NCI-H128 (cell line): ENCODE measurements at regions not wholly inside any gene's neighbourhood (a gene's known extent, or its start where the extent isn't known, plus 50 kb on each side); places are given as distances from the start of the nearest gene placed in this dataset.

Experiments
- DNase-seq: peaks from one replicate; lab custom pipeline; 2025; ENCODE audit not compliant: unreplicated experiment; lab: John Stamatoyannopoulos, UW

GRCh38 chr21:16169102-16169511, 439.3 kb downstream of the USP25 start:
- no peak for DNase-seq

DNA sequence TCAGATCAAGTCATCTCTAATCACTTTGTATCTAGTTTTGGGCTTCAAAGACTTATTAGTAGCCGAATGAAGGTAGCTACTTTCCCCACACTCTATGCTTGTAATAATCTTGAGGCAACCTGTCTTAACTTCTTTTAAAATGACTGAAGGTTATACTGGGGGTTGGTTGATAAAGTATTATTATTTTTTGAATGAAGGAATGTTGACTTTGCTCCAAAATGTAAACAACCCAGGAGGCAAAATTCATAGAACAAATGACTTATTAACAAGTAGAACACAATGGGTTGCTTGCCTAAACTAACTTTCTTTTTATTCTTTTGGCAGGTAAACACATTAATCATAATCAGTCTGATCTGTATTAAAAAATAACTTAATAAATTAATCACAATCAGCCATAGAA, 440.0 kb downstream of the USP25 start:
- no peak for DNase-seq

DNA sequence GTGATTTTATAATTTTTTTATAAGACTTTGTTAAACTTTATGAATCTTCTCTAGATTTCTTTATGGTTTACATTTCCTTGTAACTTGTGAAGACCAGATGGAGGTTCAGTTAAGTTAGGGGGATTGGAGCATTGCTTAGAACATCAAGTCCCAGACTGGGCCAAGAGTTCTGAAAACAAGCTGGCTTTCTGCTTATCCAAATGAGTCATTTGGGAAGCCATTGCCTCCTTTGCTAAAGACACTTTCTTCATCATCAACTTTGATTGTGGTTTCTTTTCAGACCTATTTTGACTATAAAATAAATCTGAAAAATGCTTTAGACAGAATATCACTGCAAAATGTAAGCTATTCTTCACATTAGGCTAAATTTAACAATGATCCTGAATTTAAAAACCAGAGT, 446.8 kb downstream of the USP25 start:
- DNase-seq, result no peak

GRCh38 chr21:16177532-16177931, 447.8 kb downstream of the USP25 start:
- DNase-seq, result no peak

- DNase-seq, result no peak
Measured at GRCh38 chr21:16179773-16180172, 450.0 kb downstream of the USP25 start.

- no peak for DNase-seq
Measured at GRCh38 chr21:16180614-16181013, 450.8 kb downstream of the USP25 start.

GRCh38 chr21:16181018-16181417, 451.2 kb downstream of the USP25 start:
- DNase-seq, result no peak

DNA sequence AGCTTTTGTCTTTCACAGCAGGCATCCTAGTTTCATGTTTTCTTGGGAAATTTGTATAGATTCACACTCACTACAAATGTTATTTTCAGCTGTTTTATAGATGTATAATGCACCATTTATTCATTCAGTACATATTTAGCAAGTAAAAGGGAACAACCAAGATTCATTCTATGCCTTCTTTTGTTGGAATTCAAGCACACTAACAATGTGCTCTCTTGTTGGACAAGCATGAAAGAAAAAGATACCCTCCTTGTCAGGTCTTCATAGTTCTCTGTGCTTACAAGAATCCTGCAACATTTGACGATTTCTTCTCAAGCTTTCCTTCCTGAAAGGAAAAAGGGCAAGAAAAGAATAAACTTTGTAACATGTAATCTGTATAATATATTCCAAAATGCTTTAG, 456.0 kb downstream of the USP25 start:
- no peak for DNase-seq

GRCh38 chr21:16186742-16187141, 457.0 kb downstream of the USP25 start:
- no peak for DNase-seq

GRCh38 chr21:16187603-16188301, 458.0 kb downstream of the USP25 start:
- no peak for DNase-seq

GRCh38 chr21:16192902-16193301, 463.1 kb downstream of the USP25 start:
- no peak for DNase-seq

DNA sequence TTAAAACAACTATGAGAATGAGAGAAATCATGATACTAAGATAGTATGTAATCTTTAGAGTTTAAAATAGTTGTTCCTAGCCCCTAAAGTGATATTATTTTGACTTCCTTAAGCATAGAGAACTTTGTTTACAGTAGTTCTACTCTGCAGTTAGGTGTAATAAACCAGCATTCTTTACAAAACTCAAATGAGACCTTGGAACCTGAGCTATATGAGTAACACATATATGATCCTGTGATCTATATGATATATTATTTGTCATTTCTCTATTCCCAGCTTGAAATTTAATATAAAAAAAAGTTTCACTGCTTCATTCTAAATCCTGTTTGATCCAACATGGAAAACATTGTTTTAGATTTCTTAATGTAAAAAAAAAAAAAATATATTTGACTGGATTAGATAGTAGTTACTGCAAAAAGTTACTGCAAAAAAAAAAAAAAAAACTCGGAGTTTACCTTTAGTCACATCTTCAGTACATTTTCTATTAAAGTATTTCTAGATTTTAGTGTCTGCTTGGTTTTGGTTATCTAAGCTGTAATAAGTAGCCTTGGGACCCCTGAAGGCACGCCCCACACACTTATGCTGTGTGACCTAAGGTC, 463.8 kb downstream of the USP25 start:
- DNase-seq, result no peak

- no peak for DNase-seq
Measured at GRCh38 chr21:16194095-16194787, 464.5 kb downstream of the USP25 start.

- no peak for DNase-seq
Measured at GRCh38 chr21:16194788-16195537, 465.2 kb downstream of the USP25 start.

DNA sequence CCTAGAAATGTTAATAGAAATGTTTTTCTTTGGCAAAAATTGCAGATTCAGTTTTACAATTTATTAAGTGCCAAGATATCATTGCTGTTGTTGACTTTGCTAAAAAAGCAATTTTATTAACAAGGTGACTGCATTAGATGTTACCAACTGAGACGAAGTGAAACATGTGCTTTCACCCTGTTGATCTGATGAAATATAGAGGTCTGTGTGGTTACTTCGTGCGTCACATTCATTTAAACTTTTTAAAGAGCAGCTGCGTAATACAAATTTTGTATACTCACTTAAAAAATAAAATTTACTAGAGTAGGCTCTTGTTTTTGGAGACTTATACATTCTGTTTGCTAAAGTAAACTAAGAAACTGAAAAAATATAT, 465.7 kb downstream of the USP25 start:
- DNase-seq, result no peak

DNA sequence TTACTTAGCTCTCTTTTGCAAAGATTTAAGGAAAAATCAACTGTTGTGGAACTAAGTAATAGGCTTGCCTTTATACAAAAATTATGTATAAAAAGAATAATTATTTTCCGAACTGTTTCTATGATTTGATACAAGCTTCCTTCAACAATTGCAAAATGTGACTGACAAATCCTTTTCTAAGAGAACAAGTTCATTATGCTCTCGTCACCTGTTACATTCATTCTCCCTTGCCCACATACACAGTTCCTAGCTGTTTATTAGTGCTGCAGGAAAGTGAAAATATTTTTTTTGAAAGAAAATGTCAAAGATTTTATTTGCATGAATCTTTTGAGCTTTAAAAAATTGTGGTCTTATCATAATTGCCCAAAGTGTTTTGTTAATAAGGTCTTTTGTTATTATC, 466.2 kb downstream of the USP25 start:
- DNase-seq, result no peak

- DNase-seq, result no peak
Measured at GRCh38 chr21:16198546-16198945, 468.8 kb downstream of the USP25 start.

DNA sequence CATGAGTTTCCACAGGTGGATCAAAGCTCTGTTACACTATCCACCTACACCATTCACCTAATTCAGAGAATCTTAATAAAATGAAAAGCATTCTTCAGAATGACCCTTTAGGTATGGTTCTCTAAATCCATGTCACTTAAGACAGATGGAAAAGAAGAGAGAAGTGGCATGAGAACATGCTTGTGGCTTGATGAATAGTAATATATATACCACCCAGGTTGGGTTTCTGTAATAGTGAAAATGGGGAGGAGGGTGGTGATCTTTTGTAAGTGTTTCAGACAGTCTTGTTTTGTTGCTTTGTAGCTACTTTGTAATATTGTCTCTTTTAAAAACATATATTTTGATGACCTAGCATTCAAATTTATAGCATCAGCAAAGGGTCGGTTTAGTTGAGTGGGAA, 469.8 kb downstream of the USP25 start:
- no peak for DNase-seq

GRCh38 chr21:16201718-16202117, 471.9 kb downstream of the USP25 start:
- no peak for DNase-seq

- DNase-seq, result no peak
Measured at GRCh38 chr21:16205527-16205926, 475.7 kb downstream of the USP25 start.

DNA sequence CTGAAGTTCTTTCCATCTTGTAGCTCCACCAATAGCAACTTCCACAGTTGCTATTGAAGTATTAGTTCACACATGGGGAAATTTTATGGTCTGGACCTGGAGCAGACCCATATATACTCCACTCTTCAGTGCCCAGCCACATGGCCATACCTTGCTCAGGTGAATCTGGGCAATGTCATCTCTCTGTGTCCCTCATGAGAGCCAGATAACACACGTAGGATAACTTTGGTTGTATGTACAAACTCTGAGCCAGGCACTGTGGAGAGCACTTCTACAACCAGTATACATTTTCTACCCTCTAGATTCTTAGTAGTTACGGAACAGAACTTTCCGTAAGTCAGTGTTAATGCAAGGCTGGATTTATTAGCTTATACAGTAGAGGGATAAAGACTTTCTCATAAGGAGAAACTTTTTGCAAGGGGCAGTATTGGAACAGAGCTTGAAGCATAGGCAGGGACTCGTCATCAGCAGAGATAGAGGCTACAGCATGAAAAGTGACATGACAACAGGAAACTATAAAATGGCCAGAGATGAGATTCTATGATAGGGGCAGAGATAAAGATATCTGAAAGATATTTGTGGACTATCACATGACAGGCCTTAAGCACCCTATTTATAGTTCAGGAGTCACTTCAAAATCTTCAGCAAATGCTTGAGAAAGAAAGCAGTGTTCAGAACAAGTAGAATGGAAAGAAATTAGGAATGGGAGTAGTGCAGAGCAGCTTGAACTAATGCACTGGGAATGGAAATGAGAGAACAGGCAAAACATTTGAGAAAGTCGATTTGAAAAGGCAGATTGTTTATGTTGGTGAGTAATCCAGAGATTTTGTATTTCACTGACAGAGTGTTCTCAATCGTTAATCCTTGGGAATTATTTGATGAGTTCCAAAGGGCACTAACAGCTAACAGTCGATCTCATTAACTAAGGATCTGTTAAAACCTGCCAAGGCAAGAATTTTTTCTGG, 481.8 kb downstream of the USP25 start:
- no peak for DNase-seq
